Loucy (cell line): ENCODE measurements at regions not wholly inside any gene's neighbourhood (a gene's known extent, or its start where the extent isn't known, plus 50 kb on each side); places are given as distances from the start of the nearest gene placed in this dataset.

Experiments used
- EZH2phosphoT487 ChIP-seq: fragments of 200-600 bp; IDR thresholded peaks from 2 replicates; pipeline ENCODE4 v1.6.1; 2018; ENCODE audit warnings: antibody characterized with exemption, mild to moderate bottlenecking, moderate library complexity, borderline replicate concordance
- TF ChIP-seq, protein P1 (sequence below): fragments of 200-600 bp; sonication (generic); conservative IDR thresholded peaks from 2 replicates; pipeline ENCODE4 v1.5.1; 2014; ENCODE audit warnings: mild to moderate bottlenecking, antibody characterized with exemption, low read length

DNA sequence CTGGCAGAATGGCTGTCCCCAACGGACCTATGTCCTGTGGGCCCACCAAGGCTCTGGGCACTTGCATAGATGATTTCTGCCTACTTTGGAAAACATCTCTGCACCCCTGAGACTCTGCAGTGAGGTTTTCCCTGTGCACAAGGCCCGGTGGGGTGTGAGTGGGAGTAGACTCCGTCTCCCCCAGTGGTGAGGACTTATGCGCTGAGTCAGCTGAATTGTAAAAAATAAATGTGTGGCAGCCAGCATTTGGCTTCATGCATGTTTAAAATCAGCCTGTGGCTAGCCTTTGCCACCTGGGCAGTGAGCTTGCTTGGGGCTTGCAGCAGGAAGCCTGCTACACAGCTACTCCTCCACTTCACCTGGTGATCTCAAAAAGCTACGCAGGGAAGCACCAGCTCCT is 139.3 kb upstream of the WDR11 start:
- TF ChIP-seq, protein P1, sequence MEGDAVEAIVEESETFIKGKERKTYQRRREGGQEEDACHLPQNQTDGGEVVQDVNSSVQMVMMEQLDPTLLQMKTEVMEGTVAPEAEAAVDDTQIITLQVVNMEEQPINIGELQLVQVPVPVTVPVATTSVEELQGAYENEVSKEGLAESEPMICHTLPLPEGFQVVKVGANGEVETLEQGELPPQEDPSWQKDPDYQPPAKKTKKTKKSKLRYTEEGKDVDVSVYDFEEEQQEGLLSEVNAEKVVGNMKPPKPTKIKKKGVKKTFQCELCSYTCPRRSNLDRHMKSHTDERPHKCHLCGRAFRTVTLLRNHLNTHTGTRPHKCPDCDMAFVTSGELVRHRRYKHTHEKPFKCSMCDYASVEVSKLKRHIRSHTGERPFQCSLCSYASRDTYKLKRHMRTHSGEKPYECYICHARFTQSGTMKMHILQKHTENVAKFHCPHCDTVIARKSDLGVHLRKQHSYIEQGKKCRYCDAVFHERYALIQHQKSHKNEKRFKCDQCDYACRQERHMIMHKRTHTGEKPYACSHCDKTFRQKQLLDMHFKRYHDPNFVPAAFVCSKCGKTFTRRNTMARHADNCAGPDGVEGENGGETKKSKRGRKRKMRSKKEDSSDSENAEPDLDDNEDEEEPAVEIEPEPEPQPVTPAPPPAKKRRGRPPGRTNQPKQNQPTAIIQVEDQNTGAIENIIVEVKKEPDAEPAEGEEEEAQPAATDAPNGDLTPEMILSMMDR = no peak
- no peak for TF ChIP-seq EZH2phosphoT487
